SK-N-MC (cell line): ENCODE measurements at regions not wholly inside any gene's neighbourhood (a gene's known extent, or its start where the extent isn't known, plus 50 kb on each side); places are given as distances from the start of the nearest gene placed in this dataset.
"Not testable (repeated sequence)": the region's sequence is repeated elsewhere in the genome, so short reads cannot be mapped to it uniquely, and the experiment has no call there.

ENCODE experiments used
- DNase-seq: peaks from one replicate; pipeline ENCODE4 v3.0.0-alpha.2; 2011; ENCODE audit warnings: low read depth, low spot score
- H3K27ac ChIP-seq: fragments of 200-600 bp; sonication (generic); 2 replicates; pipeline ENCODE4 v1.5.1; 2016; ENCODE audit warnings: mixed run types
- H3K36me3 ChIP-seq: fragments of 200-600 bp; sonication (generic); 2 replicates; pipeline ENCODE4 v1.6.1; 2017; ENCODE audit warnings: antibody characterized with exemption, low read length, mixed read lengths; ENCODE audit not compliant: insufficient read depth
- H3K4me3 ChIP-seq: fragments of 200-600 bp; sonication (generic); 2 replicates; pipeline ENCODE4 v1.5.1; 2016
- H3K9ac ChIP-seq: fragments of 200-600 bp; sonication (generic); 2 replicates; pipeline ENCODE4 v1.8.0; 2017; ENCODE audit warnings: mixed run types, mixed read lengths; ENCODE audit not compliant: insufficient read length
- H3K9me3 ChIP-seq: fragments of 200-600 bp; sonication (generic); 2 replicates; pipeline ENCODE4 v1.6.1; 2017; ENCODE audit warnings: low read depth, mild to moderate bottlenecking, antibody characterized with exemption, low read length, moderate library complexity, mixed read lengths
- EZH2 ChIP-seq: fragments of 200-600 bp; sonication (generic); IDR thresholded peaks from one replicate; pipeline ENCODE4 v1.6.1; 2017; ENCODE audit warnings: antibody characterized with exemption
- FOXP2 ChIP-seq: optimal IDR thresholded peaks from 2 replicates; pipeline ENCODE3; 2011; ENCODE audit warnings: mild to moderate bottlenecking, moderate library complexity; ENCODE audit not compliant: insufficient read depth; ENCODE audit errors: extremely low read length, control extremely low read depth
- POLR2AphosphoS5 ChIP-seq: IDR thresholded peaks from 2 replicates; pipeline ENCODE4 v1.6.1; 2012; ENCODE audit warnings: mild to moderate bottlenecking, low read depth, low read length, borderline replicate concordance

- not testable (repeated sequence) for H3K36me3 ChIP-seq, H3K9ac ChIP-seq, H3K27ac ChIP-seq, H3K4me3 ChIP-seq, DNase-seq, H3K9me3 ChIP-seq
Observed at GRCh38 chr10:76815505-76815904, 822.1 kb downstream of the KCNMA1 start.

GRCh38 chr10:76811430-76811829 is 826.2 kb downstream of the KCNMA1 start:
- no peak overlapping the region for H3K27ac ChIP-seq
- H3K36me3 ChIP-seq = no peaks in the 10 kb centered on the region
- DNase-seq = no peak
- no peak overlapping the region for H3K9ac ChIP-seq
- no peak for TF ChIP-seq POLR2AphosphoS5
- no peak for TF ChIP-seq EZH2
- TF ChIP-seq FOXP2 = no peak
- no peaks in the 10 kb centered on the region for H3K9me3 ChIP-seq
- no peak overlapping the region for H3K4me3 ChIP-seq

- Histone ChIP-seq H3K9ac (no peak overlapping the region), H3K36me3 (no peaks in the 10 kb centered on the region), H3K9me3 (no peaks in the 10 kb centered on the region), H3K27ac (no peak overlapping the region), H3K4me3 (no peak overlapping the region)
- DNase-seq = no peak
- TF ChIP-seq EZH2 (no peak), POLR2AphosphoS5 (no peak)
Observed at GRCh38 chr10:76788452-76788811, 849.2 kb downstream of the KCNMA1 start.

- DNase-seq = no peak
- H3K9me3 ChIP-seq = no peaks in the 10 kb centered on the region
- TF ChIP-seq EZH2 = no peak
- TF ChIP-seq FOXP2 = no peak
- TF ChIP-seq POLR2AphosphoS5 = no peak
- H3K9ac ChIP-seq = no peak overlapping the region
- H3K36me3 ChIP-seq = no peaks in the 10 kb centered on the region
- H3K27ac ChIP-seq = no peak overlapping the region
- H3K4me3 ChIP-seq = no peak overlapping the region
Observed at GRCh38 chr10:76787746-76788451, 849.7 kb downstream of the KCNMA1 start.

GRCh38 chr10:76786504-76787072 is 851.0 kb downstream of the KCNMA1 start:
- no peaks in the 10 kb centered on the region for H3K9me3 ChIP-seq
- DNase-seq = no peak

GRCh38 chr10:76784076-76784475 is 853.5 kb downstream of the KCNMA1 start:
- H3K9me3 ChIP-seq = no peaks in the 10 kb centered on the region
- TF ChIP-seq EZH2 = no peak
- TF ChIP-seq POLR2AphosphoS5 = no peak
- no peak for TF ChIP-seq FOXP2
- H3K9ac ChIP-seq = no peak overlapping the region
- no peak overlapping the region for H3K27ac ChIP-seq
- DNase-seq = peak; percentile 2
- H3K36me3 ChIP-seq = no peaks in the 10 kb centered on the region
- H3K4me3 ChIP-seq = no peak overlapping the region

More at GRCh38 chr10:76786504-76787072, 851.0 kb downstream of the KCNMA1 start:
- TF ChIP-seq POLR2AphosphoS5 = no peak
- TF ChIP-seq FOXP2 = no peak
- TF ChIP-seq EZH2 = no peak
- Histone ChIP-seq H3K36me3 (no peaks in the 10 kb centered on the region), H3K4me3 (no peak overlapping the region), H3K9ac (no peak overlapping the region), H3K27ac (no peak overlapping the region)

- H3K4me3 ChIP-seq = no peak overlapping the region
- H3K9me3 ChIP-seq = no peaks in the 10 kb centered on the region
- no peaks in the 10 kb centered on the region for H3K36me3 ChIP-seq
- no peak overlapping the region for H3K9ac ChIP-seq
- H3K27ac ChIP-seq = no peak overlapping the region
- DNase-seq = no peak
- TF ChIP-seq POLR2AphosphoS5 (no peak), EZH2 (no peak), FOXP2 (no peak)
Observed at GRCh38 chr10:76779796-76780301, 857.8 kb downstream of the KCNMA1 start.

GRCh38 chr10:76778914-76779795 is 858.5 kb downstream of the KCNMA1 start:
- Histone ChIP-seq H3K27ac (no peak overlapping the region), H3K9me3 (no peaks in the 10 kb centered on the region), H3K9ac (no peak overlapping the region), H3K36me3 (no peaks in the 10 kb centered on the region), H3K4me3 (no peak overlapping the region)
- TF ChIP-seq EZH2 (no peak), POLR2AphosphoS5 (no peak), FOXP2 (no peak)
- DNase-seq = no peak

GRCh38 chr10:76774987-76775603 is 862.5 kb downstream of the KCNMA1 start:
- Histone ChIP-seq H3K27ac (no peak overlapping the region), H3K9me3 (no peaks in the 10 kb centered on the region), H3K9ac (no peak overlapping the region), H3K36me3 (no peaks in the 10 kb centered on the region), H3K4me3 (no peak overlapping the region)
- TF ChIP-seq POLR2AphosphoS5 = no peak
- TF ChIP-seq EZH2 = no peak
- no peak for TF ChIP-seq FOXP2
- no peak for DNase-seq
